Fibroblast of lung (primary cell): ENCODE measurements at regions not wholly inside any gene's neighbourhood (a gene's known extent, or its start where the extent isn't known, plus 50 kb on each side); places are given as distances from the start of the nearest gene placed in this dataset.

Source experiments
- EZH2 ChIP-seq: IDR thresholded peaks from 2 replicates; pipeline ENCODE4 v1.5.1; 2012; ENCODE audit warnings: low read length, control low read depth, mild to moderate bottlenecking; ENCODE audit errors: missing control alignments
- TF ChIP-seq, protein P1 (sequence below), 2 donors: IDR thresholded peaks in 1 of 2; conservative IDR thresholded peaks in 1 of 2; 1 replicate in 1 of 2; 2 replicates in 1 of 2; pipeline ENCODE4 v1.5.1; 2011 to 2012; ENCODE audit warnings: low read length in 2 of 2, control low read depth in 1 of 2, inconsistent platforms in 1 of 2, low read depth in 1 of 2, mild to moderate bottlenecking in 1 of 2

DNA sequence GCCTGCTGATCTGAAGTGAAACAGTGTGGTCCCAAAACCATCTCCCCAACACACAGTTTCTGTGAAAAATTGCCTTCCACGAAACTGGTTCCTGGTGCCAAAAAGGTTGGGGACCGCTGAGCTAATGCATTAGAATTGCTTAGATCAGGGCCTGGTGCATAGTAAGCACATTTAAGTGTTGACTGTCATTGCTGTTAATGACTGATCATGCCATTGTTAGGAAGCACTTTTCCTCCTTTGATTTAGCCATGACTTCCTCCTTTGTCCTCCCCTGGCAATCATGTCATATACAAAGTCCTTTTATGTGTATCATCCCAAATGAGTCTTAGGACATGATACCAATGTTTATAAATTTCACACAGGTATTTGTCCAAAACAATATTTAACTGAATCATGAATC lies 81.5 kb upstream of the ATP11B start:
- TF ChIP-seq, protein P1, sequence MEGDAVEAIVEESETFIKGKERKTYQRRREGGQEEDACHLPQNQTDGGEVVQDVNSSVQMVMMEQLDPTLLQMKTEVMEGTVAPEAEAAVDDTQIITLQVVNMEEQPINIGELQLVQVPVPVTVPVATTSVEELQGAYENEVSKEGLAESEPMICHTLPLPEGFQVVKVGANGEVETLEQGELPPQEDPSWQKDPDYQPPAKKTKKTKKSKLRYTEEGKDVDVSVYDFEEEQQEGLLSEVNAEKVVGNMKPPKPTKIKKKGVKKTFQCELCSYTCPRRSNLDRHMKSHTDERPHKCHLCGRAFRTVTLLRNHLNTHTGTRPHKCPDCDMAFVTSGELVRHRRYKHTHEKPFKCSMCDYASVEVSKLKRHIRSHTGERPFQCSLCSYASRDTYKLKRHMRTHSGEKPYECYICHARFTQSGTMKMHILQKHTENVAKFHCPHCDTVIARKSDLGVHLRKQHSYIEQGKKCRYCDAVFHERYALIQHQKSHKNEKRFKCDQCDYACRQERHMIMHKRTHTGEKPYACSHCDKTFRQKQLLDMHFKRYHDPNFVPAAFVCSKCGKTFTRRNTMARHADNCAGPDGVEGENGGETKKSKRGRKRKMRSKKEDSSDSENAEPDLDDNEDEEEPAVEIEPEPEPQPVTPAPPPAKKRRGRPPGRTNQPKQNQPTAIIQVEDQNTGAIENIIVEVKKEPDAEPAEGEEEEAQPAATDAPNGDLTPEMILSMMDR (conservative IDR thresholded peaks at IDR 0.05 in 1 of 2, IDR thresholded peaks at IDR 0.05 in 1 of 2; ENCODE audit: low read depth in 1 of 2, low read length in 2 of 2) = no peak
- TF ChIP-seq EZH2 = no peak
